Activated CD4-positive, alpha-beta T cell treated with anti-CD3 and anti-CD28 coated beads, Interleukin-2, amount 10 ng/mL, durations not matched to agents 24 days and 14 days (primary cell): ENCODE measurements at regions not wholly inside any gene's neighbourhood (a gene's known extent, or its start where the extent isn't known, plus 50 kb on each side); places are given as distances from the start of the nearest gene placed in this dataset.
"Not testable (repeated sequence)": the region's sequence is repeated elsewhere in the genome, so short reads cannot be mapped to it uniquely, and the experiment has no call there.

Experiments
- DNase-seq: peaks from one replicate; pipeline ENCODE4 v3.0.0; 2022
- H3K27ac Mint-ChIP-seq: one replicate; pipeline ENCODE4 v1.8.0; 2022; ENCODE audit warnings: mild to moderate bottlenecking, mixed read lengths
- H3K27me3 Mint-ChIP-seq: one replicate; pipeline ENCODE4 v1.8.0; 2022; ENCODE audit warnings: mixed read lengths
- H3K36me3 Mint-ChIP-seq: one replicate; pipeline ENCODE4 v1.8.0; 2022; ENCODE audit warnings: low read depth, mild to moderate bottlenecking, mixed read lengths
- H3K4me1 Mint-ChIP-seq: one replicate; pipeline ENCODE4 v1.8.0; 2021; ENCODE audit warnings: mixed read lengths
- H3K4me3 Mint-ChIP-seq: one replicate; pipeline ENCODE4 v1.8.0; 2022; ENCODE audit warnings: mild to moderate bottlenecking, moderate library complexity, mixed read lengths
- H3K9me3 Mint-ChIP-seq: one replicate; pipeline ENCODE4 v1.8.0; 2021; ENCODE audit warnings: mixed read lengths
- intact Hi-C: fragments of 100-400 bp; cut with micrococcal nuclease; formaldehyde crosslinking; loops from one replicate; pipeline ENCODE4 v1.15.1; 2023

- H3K27ac Mint-ChIP-seq, result no peak overlapping the region
Measured at GRCh38 chr11:82398300-82398815, 335.3 kb downstream of the FAM181B start.

GRCh38 chr11:82396639-82397038, 337.0 kb downstream of the FAM181B start:
- H3K36me3 Mint-ChIP-seq, H3K9me3 Mint-ChIP-seq, H3K4me3 Mint-ChIP-seq, H3K27ac Mint-ChIP-seq, H3K4me1 Mint-ChIP-seq, intact Hi-C loops, H3K27me3 Mint-ChIP-seq, DNase-seq: not testable (repeated sequence)

More at GRCh38 chr11:82398300-82398815, 335.3 kb downstream of the FAM181B start:
- no peaks in the 10 kb centered on the region for H3K4me1 Mint-ChIP-seq
- DNase-seq, result no peak
- H3K4me3 Mint-ChIP-seq, result no peak overlapping the region
- intact Hi-C loops, result no loop called here
- no peaks in the 10 kb centered on the region for H3K27me3 Mint-ChIP-seq
- no peaks in the 10 kb centered on the region for H3K9me3 Mint-ChIP-seq
- no peaks in the 10 kb centered on the region for H3K36me3 Mint-ChIP-seq

GRCh38 chr11:82384308-82384707, 349.4 kb downstream of the FAM181B start:
- Mint-ChIP-seq H3K9me3 (no peaks in the 10 kb centered on the region), H3K27me3 (no peaks in the 10 kb centered on the region), H3K4me1 (no peaks in the 10 kb centered on the region), H3K27ac (no peak overlapping the region), H3K4me3 (no peak overlapping the region), H3K36me3 (no peaks in the 10 kb centered on the region)
- no peak for DNase-seq
- intact Hi-C loops, result no loop called here

GRCh38 chr11:82373781-82374542, 359.7 kb downstream of the FAM181B start:
- Mint-ChIP-seq H3K4me1 (no peaks in the 10 kb centered on the region), H3K9me3 (no peaks in the 10 kb centered on the region), H3K4me3 (no peak overlapping the region), H3K27me3 (no peaks in the 10 kb centered on the region), H3K27ac (peak overlapping the region; percentile 12), H3K36me3 (no peaks in the 10 kb centered on the region)
- intact Hi-C loops, result no loop called here
- DNase-seq, result no peak

GRCh38 chr11:82365351-82365750, 368.3 kb downstream of the FAM181B start:
- intact Hi-C loops, result no loop called here
- H3K27me3 Mint-ChIP-seq, result no peaks in the 10 kb centered on the region
- no peak overlapping the region for H3K4me3 Mint-ChIP-seq
- no peaks in the 10 kb centered on the region for H3K9me3 Mint-ChIP-seq
- H3K27ac Mint-ChIP-seq, result no peak overlapping the region
- no peak for DNase-seq
- H3K4me1 Mint-ChIP-seq, result no peaks in the 10 kb centered on the region
- no peaks in the 10 kb centered on the region for H3K36me3 Mint-ChIP-seq

GRCh38 chr11:82356316-82356715, 377.3 kb downstream of the FAM181B start:
- H3K4me3 Mint-ChIP-seq, result no peak overlapping the region
- no peaks in the 10 kb centered on the region for H3K4me1 Mint-ChIP-seq
- no peaks in the 10 kb centered on the region for H3K36me3 Mint-ChIP-seq
- H3K27ac Mint-ChIP-seq, result no peak overlapping the region
- no peak for DNase-seq
- no peaks in the 10 kb centered on the region for H3K27me3 Mint-ChIP-seq
- intact Hi-C loops, result no loop called here
- H3K9me3 Mint-ChIP-seq, result no peaks in the 10 kb centered on the region

GRCh38 chr11:82355313-82355823, 378.3 kb downstream of the FAM181B start:
- no peaks in the 10 kb centered on the region for H3K36me3 Mint-ChIP-seq

GRCh38 chr11:82326853-82327252, 406.8 kb downstream of the FAM181B start:
- Mint-ChIP-seq H3K9me3 (no peaks in the 10 kb centered on the region), H3K27ac (no peak overlapping the region), H3K4me3 (no peak overlapping the region), H3K27me3 (no peaks in the 10 kb centered on the region), H3K36me3 (no peaks in the 10 kb centered on the region), H3K4me1 (no peaks in the 10 kb centered on the region)
- no peak for DNase-seq
- intact Hi-C loops, result no loop called here

More at GRCh38 chr11:82355313-82355823, 378.3 kb downstream of the FAM181B start:
- H3K9me3 Mint-ChIP-seq, result no peaks in the 10 kb centered on the region
- H3K27me3 Mint-ChIP-seq, result no peaks in the 10 kb centered on the region
- no peak overlapping the region for H3K4me3 Mint-ChIP-seq
- DNase-seq, result no peak
- no peaks in the 10 kb centered on the region for H3K4me1 Mint-ChIP-seq
- no peak overlapping the region for H3K27ac Mint-ChIP-seq
- intact Hi-C loops, result no loop called here

GRCh38 chr11:82321206-82321605, 412.5 kb downstream of the FAM181B start:
- no peaks in the 10 kb centered on the region for H3K4me1 Mint-ChIP-seq
- no peaks in the 10 kb centered on the region for H3K9me3 Mint-ChIP-seq
- no peak overlapping the region for H3K27ac Mint-ChIP-seq
- intact Hi-C loops, result no loop called here
- no peaks in the 10 kb centered on the region for H3K36me3 Mint-ChIP-seq
- no peak for DNase-seq
- no peak overlapping the region for H3K4me3 Mint-ChIP-seq
- H3K27me3 Mint-ChIP-seq, result no peaks in the 10 kb centered on the region

- intact Hi-C loops, result no loop called here
- DNase-seq, result no peak
- H3K36me3 Mint-ChIP-seq, result no peaks in the 10 kb centered on the region
- no peak overlapping the region for H3K27ac Mint-ChIP-seq
- no peak overlapping the region for H3K4me3 Mint-ChIP-seq
- H3K4me1 Mint-ChIP-seq, result no peaks in the 10 kb centered on the region
- H3K27me3 Mint-ChIP-seq, result no peaks in the 10 kb centered on the region
- H3K9me3 Mint-ChIP-seq, result no peaks in the 10 kb centered on the region
Measured at GRCh38 chr11:82315093-82315492, 418.6 kb downstream of the FAM181B start.

GRCh38 chr11:82308979-82309378, 424.7 kb downstream of the FAM181B start:
- Mint-ChIP-seq H3K27me3 (no peaks in the 10 kb centered on the region), H3K27ac (no peak overlapping the region), H3K4me1 (no peaks in the 10 kb centered on the region), H3K9me3 (no peaks in the 10 kb centered on the region), H3K4me3 (no peak overlapping the region), H3K36me3 (no peaks in the 10 kb centered on the region)
- intact Hi-C loops, result no loop called here
- DNase-seq, result no peak

GRCh38 chr11:82305123-82305522, 428.5 kb downstream of the FAM181B start:
- H3K4me3 Mint-ChIP-seq, result no peak overlapping the region
- no peaks in the 10 kb centered on the region for H3K27me3 Mint-ChIP-seq
- no peaks in the 10 kb centered on the region for H3K9me3 Mint-ChIP-seq
- DNase-seq, result no peak
- no peaks in the 10 kb centered on the region for H3K4me1 Mint-ChIP-seq
- H3K27ac Mint-ChIP-seq, result no peak overlapping the region
- no peaks in the 10 kb centered on the region for H3K36me3 Mint-ChIP-seq
- intact Hi-C loops, result no loop called here

GRCh38 chr11:82303671-82304070, 430.0 kb downstream of the FAM181B start:
- intact Hi-C loops, result no loop called here
- Mint-ChIP-seq H3K4me1 (no peaks in the 10 kb centered on the region), H3K27me3 (no peaks in the 10 kb centered on the region), H3K27ac (no peak overlapping the region), H3K4me3 (no peak overlapping the region), H3K36me3 (no peaks in the 10 kb centered on the region), H3K9me3 (no peaks in the 10 kb centered on the region)
- no peak for DNase-seq

- Mint-ChIP-seq H3K36me3 (no peaks in the 10 kb centered on the region), H3K4me1 (no peaks in the 10 kb centered on the region), H3K27me3 (no peaks in the 10 kb centered on the region), H3K4me3 (no peak overlapping the region), H3K9me3 (no peaks in the 10 kb centered on the region), H3K27ac (no peak overlapping the region)
- no peak for DNase-seq
- intact Hi-C loops, result no loop called here
Measured at GRCh38 chr11:82288471-82288870, 445.2 kb downstream of the FAM181B start.

GRCh38 chr11:82270870-82271269, 462.8 kb downstream of the FAM181B start:
- Mint-ChIP-seq H3K36me3 (no peaks in the 10 kb centered on the region), H3K4me3 (no peak overlapping the region), H3K9me3 (no peaks in the 10 kb centered on the region), H3K4me1 (no peaks in the 10 kb centered on the region), H3K27me3 (no peaks in the 10 kb centered on the region), H3K27ac (no peak overlapping the region)
- intact Hi-C loops, result no loop called here
- DNase-seq, result no peak
